ENCODE measurements at regions not wholly inside any gene's neighbourhood (a gene's known extent, or its start where the extent isn't known, plus 50 kb on each side); places are given as distances from the start of the nearest gene placed in this dataset.
"Not testable (repeated sequence)": the region's sequence is repeated elsewhere in the genome, so short reads cannot be mapped to it uniquely, and the experiment has no call there.

DNA sequence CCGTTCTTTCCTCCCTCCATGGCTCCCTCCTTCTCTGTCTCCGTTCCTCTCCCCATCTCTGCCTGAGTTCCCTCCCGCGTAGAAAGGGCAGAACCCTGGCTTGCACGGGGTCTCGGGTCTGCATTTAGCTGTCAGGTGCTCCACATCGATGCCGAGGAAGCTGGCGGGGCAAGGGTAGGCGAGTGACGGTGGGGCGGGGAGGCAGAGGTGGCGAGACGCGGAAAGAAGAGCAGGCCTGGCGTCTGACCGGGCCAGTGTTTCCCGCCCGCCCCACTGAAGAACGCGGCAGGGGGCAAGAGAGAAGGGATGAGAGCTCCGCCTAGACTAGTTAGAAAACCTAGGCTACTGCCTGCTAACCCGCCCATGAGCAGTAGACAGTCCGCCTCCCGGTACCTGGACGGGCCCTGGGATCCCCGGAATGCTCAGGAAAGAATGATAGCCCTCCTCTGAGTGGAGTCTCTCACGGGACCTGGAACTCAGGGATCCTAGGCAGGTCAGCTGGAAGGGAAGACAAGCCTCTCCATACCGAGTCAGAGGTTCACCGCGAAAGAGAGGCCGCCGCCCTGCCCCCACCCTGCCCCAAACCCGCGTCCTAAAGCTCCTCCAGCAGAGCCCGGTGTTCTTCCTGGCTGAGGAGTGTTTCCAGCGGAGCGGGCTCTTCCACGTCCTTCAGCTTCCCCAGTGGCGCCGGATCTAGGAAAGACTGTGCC, 357.9 kb upstream of the DEFB115 start:
- DNase-seq, result not testable (repeated sequence)

DNA sequence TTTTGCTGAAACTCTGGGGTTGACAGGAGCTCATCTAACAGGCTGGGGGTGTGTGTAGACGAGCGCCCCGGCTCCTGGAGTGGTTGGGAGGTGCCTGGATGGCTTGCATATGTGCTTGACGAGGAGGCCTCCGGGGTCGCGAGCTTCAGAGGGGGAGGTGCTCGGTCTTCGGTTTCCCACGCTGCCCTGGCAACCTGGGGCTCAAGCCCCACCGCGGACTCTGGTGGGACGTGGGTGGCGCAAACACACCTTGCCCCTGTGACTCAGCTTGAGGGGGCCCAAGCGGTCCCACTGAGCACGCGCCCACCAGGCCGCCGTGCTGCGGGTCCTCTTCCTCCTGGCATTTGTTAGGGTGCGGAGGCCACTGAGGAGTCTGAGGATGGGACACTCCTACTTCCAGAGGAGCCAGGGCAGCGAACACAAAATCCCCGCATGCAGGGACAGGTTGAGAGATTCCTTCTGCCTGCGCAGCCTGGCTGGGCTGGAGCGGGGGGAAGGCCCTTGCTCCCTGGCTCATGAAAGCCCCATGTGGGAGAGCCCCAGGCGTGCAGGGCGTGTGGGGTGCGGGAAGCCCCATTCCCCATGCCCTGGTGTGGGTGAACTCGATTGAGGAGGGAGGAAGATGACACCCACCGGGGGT, 357.3 kb upstream of the DEFB115 start:
- not testable (repeated sequence) for DNase-seq

DNA sequence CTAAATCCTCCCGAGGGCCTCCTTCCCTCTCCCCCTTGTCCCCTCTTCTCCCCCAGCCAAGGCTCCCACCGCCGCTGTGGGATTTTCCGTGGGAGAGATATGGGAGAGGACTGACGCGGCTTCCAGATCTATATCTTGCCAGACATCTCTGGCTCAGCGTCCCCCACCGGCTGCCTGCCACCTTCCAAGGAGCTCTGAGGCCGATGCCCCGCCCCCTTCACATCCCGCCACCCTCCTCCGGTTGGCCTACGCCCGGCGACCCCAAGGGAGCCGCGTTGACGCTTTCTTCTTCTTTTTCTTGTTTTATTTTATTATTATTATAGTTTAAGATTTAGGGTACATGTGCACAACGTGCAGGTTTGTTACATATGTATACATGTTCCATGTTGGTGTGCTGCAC, 352.2 kb upstream of the DEFB115 start:
- not testable (repeated sequence) for DNase-seq

DNA sequence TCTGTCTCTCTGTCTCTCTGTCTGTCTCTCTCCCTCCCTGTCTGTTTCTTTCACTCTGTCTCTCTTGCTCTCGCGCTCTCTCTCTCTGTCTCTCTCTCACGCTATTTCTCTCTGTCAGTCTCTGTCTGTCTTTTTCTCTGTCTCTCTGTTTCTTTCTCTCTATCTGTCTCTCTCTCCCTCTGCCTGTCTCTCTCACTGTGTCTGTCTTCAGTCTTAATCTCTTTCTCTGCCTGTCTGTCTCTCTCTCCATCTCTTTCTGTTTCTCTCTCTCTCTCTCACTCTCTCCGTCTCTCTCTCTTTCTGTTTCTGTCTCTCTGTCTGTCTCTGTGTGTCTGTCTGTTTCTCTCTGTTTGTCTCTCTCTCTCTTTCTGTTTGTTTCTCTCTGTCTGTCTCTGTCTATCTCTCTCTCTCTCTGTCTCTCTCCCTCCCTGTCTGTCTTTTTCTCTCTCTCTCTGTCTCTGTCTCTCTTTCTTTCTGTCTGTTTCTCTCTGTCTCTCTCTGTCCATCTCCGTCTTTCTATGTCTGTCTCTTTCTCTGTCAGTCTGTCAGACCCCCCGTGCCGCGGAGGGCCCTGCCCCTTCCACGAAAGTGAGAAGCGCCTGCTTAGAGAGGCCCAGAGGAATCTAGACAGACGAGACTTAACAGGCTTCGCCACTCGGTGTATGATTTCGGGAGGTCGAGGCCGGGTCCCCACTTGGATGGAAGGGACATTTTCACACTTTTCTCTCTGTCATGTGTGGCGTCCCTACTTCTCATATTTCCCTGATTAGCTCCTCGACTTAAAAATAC, 346.3 kb upstream of the DEFB115 start:
- DNase-seq, result no peak

DNA sequence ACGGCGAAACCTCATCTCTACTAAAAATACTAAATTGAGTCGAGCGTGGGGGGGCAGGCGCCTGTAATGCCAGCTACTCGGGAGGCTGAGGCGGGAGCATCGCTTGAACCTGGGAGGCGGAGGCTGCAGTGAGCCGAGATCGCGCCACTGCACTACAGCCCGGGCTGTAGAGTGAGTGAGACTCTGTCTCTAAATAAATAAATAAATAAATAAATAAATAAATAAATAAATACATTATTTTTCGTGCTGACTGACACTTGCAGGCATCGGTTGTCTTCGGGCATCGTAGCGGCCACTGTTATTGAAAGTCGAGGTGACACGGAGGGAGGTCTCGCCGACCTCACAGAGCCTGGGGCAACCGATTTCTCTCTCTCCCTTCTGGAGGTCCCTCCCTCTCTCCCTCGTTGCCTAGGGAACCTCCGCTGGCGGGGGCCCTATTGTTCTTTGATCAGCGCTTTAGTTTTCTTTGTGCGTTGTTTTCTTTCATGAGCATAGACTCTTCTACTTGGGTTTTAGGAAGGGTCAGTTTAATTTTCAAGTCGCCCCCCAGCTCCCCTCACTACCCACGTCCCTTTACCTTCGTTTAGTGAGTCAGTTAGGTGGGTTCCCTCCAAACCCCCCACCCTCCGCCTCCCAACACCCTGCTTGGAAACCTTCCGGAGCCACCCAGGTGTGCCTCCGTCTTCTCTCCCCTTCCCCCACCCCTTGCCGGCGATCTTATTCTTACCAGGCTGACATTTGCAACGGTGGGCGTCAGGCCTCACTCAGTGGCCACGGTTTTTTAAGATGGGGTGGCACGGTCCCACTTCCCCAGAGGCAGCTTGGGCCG, 345.4 kb upstream of the DEFB115 start:
- DNase-seq, result not testable (repeated sequence)

DNA sequence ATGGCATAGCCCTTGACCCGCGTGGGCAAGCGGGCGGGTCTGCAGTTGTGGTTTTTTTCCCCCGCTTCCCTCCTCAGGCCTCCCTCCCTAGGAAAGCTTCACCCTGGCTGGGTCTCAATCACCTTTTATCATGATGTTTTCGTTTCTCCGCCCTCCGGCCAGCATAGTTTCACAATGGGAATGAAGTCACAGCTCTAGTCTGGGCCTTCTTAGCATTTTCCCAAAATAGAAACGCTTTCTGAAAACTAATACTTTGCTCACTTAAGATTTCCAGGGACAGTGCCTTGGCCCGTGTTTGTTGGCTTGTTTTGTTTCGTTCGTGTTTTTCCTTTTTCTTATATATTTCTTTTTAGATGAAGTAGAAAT, 344.8 kb upstream of the DEFB115 start:
- DNase-seq, result not testable (repeated sequence)

DNA sequence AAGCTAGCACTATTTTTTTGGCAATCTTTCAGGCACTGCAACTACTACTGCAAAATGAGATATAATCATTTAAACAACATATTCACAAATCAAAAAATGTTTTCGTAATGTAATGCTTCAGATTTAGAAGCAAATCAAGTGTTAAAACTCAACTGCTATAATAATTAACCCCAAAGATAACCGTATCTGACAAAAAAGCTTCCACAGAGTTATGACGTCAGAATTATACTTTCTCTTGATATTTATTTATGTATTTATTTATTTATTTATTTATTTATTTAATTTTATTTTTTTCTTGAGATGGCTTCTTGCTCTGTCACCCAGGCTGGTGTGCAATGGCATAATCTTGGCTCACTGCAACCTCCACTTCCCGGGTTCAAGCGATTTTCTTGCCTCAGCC, 341.1 kb upstream of the DEFB115 start:
- not testable (repeated sequence) for DNase-seq

DNA sequence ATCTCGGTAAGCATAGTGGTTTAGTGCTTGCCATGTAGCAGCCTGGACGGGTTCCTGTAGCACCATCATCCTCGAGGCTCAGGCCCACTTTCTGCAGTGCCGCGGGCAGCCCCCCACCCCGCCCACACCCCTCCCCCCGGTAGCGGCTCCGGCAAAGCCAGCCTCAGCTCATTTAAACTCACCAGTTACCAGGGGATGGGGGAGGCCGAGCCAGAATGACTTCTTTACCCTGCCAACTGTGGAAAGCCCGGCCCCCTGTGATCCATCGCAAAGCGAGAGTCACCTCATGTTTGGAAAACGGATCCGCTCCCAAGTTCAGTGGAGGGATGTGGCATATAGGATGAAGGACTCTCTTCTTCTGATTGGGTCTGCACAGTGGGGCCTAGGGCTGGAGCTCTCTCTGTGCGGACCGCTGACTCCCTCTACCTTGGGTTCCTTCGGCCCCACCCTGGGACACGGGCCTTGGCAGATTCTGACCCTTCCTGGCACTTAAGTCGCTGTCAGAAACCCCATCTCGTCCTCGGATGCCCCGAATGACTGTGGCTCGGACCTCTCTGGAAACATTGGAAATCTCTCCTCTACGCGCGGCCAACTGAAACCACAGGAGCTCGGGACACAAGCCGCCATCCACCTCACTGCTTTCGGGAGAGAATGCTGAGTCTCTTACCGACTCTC, 337.8 kb upstream of the DEFB115 start:
- DNase-seq, result no peak

DNA sequence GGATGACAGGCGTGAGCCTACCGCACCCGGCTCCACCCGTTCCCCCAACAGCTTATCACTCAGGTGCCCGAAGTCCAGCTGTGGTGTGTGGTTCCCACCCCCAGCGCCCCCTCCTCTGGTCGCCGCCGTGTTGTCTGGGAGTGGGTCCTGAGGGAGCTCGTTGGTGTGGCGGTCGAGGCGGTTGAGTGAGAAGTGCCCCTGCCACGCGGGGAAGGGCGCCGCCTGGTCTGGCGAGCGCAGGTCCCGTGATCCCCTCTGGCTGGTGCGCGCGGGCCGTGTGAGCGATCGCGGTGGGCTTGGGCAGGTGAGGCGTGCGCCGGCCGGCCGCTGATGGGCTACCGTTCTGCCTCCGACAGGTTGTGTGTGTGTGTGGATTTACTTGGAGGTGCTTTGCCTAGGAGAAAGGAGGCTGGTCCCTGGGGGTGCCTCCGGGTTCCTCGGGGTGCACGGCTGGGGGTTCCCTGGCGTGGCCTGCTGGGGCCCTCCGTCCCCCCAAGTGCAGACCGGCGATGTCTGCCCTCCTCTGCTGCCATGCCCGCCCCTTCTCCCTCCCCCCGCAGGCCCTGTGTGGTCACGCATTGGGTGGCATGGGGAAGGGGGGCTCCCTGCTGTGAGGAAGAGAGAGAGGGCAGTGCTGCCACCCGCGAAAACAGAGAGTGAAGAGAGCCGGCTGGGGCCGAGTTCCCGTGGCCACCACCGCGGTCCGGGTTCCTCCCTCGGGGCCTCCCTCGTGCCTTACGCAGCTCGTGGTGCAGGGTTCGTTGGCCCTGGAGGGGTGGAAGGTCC, 336.0 kb upstream of the DEFB115 start:
- no peak for DNase-seq

DNA sequence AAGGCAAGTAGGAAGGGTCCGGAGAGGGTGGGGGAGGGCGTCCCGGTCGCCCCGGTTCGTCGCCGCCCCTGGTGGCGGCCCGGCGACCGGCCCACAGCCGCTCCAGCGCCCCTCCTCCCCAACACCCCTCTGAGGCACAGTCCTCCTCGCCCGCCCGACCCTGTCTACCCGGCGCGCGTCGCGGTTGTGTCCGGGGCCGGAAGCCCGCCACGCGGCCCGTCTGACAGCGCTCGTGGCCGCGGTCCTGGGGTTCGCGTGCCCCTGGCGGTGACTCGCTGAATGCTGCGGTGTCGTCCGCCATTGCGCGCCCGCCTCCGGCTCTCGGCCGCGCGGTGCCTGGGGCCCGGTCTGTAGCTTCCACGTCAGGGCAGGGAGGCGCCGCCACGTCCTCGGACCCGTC, 335.3 kb upstream of the DEFB115 start:
- DNase-seq, result no peak

DNA sequence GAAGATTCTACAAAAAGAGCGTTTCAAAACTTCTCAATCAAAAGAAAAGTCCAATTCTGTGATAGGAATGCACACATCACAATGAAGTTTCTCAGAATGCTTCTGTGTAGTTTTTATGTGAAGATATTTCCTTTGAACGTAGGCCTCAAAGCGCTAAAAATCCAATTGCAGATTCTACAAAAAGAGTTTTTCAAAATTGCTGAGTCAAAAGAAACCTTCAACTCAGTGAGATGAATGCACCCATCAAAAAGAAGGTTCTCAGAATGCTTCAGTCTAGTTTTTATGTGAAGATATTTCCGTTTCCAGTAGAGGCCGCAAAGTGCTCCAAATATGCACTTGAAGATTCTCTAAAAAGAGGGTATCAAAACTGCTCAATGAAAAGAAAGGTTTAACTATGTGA, 319.7 kb upstream of the DEFB115 start:
- no peak for DNase-seq

DNA sequence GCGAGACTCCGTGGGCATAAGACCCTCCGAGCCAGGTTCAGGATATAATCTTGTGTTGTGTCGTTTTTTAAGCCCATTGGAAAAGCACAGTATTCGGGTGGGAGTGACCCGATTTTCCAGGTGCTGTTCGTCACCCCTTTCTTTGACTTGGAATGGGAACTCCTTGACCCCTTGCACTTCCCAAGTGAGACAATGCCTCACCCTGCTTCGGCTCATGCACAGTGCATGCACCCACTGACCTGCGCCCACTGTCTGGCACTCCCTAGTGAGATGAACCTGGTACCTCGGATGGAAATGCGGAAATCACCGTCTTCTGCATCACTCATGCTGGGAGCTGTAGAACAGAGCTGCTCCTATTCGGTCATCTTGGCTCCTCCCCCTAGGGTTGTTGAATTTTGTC, 307.7 kb upstream of the DEFB115 start:
- DNase-seq, result no peak

DNA sequence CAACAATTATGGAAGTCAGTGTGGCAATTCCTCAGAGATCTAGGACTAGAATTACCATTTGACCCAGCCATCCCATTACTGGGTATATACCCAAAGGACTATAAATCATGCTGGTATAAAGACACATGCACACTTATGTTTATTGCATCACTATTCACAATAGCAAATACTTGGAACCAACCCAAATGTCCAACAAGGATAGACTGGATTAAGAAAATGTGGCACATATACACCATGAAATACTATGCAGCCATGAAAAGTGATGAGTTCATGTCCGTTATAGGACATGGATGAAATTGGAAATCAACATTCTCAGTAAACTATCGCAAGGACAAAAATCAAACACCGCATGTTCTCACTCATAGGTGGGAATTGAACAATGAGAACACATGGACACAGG, 306.4 kb upstream of the DEFB115 start:
- not testable (repeated sequence) for DNase-seq

DNA sequence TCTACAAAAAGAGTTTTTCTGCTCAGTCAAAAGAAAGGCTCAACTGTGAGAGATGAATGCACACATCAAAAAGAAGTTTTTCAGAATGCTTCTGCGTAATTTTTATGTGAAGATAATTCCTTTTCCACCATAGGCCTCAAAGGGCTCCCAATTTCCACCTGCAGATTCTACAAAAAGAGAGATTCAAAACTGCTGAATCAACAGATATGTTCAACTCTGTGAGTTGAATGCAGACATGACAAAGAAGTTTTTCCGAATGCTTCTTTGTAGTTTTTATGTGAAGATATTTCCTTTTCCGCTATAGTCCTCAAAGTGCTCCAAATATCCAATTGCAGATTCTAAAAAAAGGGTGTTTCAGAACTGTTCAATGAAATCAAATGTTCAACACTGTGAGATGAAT, 300.8 kb upstream of the DEFB115 start:
- not testable (repeated sequence) for DNase-seq

DNA sequence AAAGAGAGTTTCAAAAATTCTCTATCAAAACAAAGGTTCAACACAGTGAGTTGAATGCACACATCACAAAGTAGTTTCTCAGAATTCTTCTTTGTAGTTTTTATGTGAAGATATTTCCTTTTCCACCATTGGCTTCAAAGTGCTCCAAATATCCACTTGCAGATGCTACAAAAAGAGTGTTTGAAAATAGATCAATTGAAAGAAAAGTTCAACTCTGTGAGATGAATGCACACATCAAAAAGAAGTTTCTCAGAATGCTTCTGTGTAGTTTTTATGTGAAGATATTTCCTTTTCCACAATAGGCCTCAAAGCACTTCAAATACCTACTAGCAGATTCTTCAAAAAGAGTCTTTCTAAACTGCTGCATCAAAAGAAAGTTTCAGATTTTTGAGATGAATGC, 298.3 kb upstream of the DEFB115 start:
- not testable (repeated sequence) for DNase-seq

DNA sequence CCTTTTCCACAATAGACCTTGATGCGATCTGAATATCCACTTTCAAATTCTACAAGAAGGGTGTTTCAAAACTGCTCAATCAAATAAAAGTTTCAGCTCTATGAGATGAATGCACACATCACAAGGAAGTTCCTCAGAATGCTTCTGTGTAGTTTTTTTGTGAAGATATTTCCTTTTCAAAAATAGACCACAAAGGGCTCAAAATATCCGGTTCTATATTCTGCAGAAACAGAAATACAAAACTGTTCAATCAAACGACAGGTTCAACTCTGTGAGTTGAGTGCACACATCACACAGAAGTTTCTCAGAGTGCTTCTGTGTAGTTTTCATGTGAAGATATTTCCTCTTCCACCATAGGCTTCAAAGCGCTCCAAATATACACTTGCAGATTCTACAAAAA, 293.9 kb upstream of the DEFB115 start:
- no peak for DNase-seq

DNA sequence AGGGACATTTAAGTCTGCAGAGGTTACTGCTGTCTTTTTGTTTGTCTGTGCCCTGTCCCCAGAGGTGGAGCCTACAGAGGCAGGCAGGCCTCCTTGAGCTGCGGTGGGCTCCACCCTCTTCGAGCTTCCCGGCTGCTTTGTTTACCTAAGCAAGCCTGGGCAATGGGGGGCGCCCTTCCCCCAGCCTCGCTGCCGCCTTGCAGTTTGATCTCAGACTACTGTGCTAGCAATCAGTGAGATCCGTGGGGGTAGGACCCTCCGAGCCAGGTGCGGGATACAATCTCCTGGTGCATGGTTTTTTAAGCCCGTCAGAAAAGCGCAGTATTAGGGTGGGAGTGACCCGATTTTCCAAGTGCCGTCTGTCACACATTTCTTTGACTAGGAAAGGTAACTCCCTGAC, 281.6 kb upstream of the DEFB115 start:
- DNase-seq, result not testable (repeated sequence)

DNA sequence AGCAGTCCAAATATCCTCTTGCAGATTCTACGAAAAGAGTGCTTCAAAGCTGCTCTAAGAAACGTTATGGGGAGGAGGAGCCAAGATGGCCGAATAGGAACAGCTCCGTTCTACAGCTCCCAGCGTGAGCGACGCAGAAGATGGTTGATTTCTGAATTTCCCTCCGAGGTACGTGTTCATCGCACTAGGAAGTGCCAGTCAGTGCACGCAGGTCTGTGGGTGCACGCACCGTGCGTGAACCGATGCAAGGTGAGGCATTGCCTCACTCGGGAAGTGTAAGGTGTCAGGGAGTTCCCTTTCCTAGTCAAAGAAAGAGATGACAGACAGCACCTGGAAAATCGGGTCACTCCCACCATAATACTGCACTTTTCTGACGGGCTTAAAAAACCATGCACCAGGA, 272.1 kb upstream of the DEFB115 start:
- DNase-seq, result no peak
